A673 (cell line): ENCODE measurements at regions not wholly inside any gene's neighbourhood (a gene's known extent, or its start where the extent isn't known, plus 50 kb on each side); places are given as distances from the start of the nearest gene placed in this dataset.

ENCODE experiments used
- EZH2 ChIP-seq: fragments of 200-600 bp; sonication (generic); IDR thresholded peaks from 2 replicates; pipeline ENCODE4 v1.6.1; 2017; ENCODE audit warnings: borderline replicate concordance, low read depth, mild to moderate bottlenecking, mixed read lengths, antibody characterized with exemption, low read length; ENCODE audit not compliant: poor library complexity, severe bottlenecking
- TF ChIP-seq, protein P1 (sequence below): fragments of 300-800, 200-600 bp; sonication (generic); conservative IDR thresholded peaks from 2 replicates; pipeline ENCODE4 v1.5.1; 2017; ENCODE audit warnings: low read depth, mild to moderate bottlenecking, antibody characterized with exemption, low read length, moderate library complexity, mixed read lengths

- TF ChIP-seq, protein P1, sequence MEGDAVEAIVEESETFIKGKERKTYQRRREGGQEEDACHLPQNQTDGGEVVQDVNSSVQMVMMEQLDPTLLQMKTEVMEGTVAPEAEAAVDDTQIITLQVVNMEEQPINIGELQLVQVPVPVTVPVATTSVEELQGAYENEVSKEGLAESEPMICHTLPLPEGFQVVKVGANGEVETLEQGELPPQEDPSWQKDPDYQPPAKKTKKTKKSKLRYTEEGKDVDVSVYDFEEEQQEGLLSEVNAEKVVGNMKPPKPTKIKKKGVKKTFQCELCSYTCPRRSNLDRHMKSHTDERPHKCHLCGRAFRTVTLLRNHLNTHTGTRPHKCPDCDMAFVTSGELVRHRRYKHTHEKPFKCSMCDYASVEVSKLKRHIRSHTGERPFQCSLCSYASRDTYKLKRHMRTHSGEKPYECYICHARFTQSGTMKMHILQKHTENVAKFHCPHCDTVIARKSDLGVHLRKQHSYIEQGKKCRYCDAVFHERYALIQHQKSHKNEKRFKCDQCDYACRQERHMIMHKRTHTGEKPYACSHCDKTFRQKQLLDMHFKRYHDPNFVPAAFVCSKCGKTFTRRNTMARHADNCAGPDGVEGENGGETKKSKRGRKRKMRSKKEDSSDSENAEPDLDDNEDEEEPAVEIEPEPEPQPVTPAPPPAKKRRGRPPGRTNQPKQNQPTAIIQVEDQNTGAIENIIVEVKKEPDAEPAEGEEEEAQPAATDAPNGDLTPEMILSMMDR: no peak
- no peak for TF ChIP-seq EZH2
These were observed 408.7 kb upstream of the TCF4 start for GRCh38 chr18:55996717-55997116.
